ENCODE measurements at regions not wholly inside any gene's neighbourhood (a gene's known extent, or its start where the extent isn't known, plus 50 kb on each side); places are given as distances from the start of the nearest gene placed in this dataset.

DNA sequence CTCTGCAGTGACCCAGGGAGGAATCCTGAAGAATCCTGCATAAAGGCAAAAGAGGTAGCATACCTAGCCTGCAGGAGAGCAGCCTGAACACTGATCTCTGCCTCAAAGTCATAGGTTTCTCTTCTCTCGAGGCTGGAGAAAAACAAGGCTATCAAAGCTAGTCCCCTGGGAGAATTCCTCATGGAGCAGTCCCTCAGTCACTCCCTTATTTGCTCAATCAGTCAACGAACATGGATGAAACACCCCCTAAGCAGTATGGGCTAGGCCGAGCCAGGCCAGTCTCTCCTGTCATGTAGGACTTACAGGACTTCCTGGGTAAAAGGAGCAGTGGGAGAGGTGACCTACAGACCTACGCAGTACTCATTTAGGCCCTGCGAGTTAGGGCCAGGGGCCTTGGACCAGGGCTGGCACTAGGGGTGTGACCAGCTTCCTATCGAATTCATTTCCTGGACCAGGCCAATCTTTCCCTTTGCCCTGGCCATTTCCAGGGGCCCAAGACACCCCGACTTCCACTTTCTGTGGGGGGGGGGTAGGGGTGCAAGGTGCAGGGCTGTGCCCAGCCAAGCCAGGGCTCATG, 164.1 kb downstream of the EFNB1 start:
- Histone ChIP-seq H3K4me3 (ENCODE audit: low read depth, low read length) (no peak overlapping the region), H3K27me3 (ENCODE audit: control insufficient read depth, insufficient read depth, low read length) (no peaks in the 10 kb centered on the region), H3K36me3 (ENCODE audit: control insufficient read depth, insufficient read depth, low read length) (no peaks in the 10 kb centered on the region)
- ChIA-PET CTCF (interaction anchor here (0.5 to 1.0 kb wide), 2 partner anchors 13 to 160 kb away, joined by 3 read pairs; no protein-coding TSS in a partner anchor), POLR2A (no interaction called here)
- no peak for DNase-seq (ENCODE audit: low read depth)
- TF ChIP-seq, protein P1, sequence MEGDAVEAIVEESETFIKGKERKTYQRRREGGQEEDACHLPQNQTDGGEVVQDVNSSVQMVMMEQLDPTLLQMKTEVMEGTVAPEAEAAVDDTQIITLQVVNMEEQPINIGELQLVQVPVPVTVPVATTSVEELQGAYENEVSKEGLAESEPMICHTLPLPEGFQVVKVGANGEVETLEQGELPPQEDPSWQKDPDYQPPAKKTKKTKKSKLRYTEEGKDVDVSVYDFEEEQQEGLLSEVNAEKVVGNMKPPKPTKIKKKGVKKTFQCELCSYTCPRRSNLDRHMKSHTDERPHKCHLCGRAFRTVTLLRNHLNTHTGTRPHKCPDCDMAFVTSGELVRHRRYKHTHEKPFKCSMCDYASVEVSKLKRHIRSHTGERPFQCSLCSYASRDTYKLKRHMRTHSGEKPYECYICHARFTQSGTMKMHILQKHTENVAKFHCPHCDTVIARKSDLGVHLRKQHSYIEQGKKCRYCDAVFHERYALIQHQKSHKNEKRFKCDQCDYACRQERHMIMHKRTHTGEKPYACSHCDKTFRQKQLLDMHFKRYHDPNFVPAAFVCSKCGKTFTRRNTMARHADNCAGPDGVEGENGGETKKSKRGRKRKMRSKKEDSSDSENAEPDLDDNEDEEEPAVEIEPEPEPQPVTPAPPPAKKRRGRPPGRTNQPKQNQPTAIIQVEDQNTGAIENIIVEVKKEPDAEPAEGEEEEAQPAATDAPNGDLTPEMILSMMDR (IDR thresholded peaks at IDR 0.05; ENCODE audit: insufficient read depth, low read depth, low read length): no peak

DNA sequence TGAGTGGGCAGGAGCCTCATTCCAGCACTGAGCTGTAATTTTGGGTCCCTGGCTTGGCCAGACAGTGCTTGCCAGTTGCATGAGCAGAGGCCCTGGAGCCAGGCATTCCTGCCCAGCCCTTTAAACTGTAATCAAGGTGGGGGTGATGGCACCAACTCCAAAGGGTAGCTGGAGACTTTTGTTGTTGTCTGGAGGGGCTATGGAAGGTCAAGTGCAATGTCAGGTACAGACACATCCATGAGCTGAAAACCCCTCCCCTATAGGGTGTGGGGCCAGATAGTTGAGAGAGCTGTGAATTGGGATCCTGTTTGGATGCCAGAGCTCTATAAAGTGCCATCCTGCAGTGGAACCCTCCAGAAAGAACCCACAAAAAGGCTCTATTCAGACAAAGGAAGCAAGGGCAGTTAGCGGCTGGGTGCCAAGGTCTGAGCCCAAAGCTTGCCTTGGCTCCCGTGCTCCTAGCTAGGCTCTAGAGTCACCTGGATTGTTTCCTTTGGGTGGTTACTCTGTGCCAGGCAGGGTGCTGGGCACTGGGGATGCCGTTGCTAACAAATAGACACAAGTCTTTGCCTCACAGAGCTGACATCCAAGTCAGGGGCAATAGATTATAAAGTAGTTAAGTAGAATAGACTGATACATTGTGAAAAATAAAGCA, 163.0 kb downstream of the EFNB1 start:
- no peak for DNase-seq (ENCODE audit: low read depth)
- ChIA-PET POLR2A (no interaction called here), CTCF (interaction anchor here (1.0 kb wide), 1 partner anchor 12 kb away, joined by 3 read pairs; no protein-coding TSS in a partner anchor)
- Histone ChIP-seq H3K36me3 (ENCODE audit: control insufficient read depth, insufficient read depth, low read length) (no peaks in the 10 kb centered on the region), H3K4me3 (ENCODE audit: low read depth, low read length) (no peak overlapping the region), H3K27me3 (ENCODE audit: control insufficient read depth, insufficient read depth, low read length) (no peaks in the 10 kb centered on the region)
- TF ChIP-seq, protein P1 (IDR thresholded peaks at IDR 0.05; ENCODE audit: insufficient read depth, low read depth, low read length): no peak

DNA sequence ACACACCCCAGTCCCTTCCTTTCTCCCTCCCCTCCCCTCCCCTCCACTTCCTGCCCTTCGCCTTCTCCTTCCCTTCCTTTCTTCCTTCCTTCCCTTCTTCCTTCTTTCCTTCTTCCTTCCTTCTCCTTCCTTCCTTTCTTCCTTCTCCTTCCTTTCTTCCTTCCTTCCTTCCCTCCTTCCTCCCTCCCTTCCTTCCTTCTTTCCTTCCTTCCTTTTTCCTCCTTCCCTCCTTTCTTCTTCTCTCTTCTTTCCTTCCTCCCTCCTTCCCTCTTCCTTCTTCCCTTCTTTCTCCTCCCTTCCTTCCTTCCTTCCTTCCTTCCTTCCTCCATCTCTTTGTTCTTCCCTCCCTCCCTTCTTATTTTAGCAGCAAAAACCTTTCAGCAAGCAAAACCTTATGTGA, 162.1 kb downstream of the EFNB1 start:
- TF ChIP-seq, protein P1 (IDR thresholded peaks at IDR 0.05; ENCODE audit: insufficient read depth, low read depth, low read length): no peak
- POLR2A ChIA-PET: no interaction called here
- no peak for DNase-seq (ENCODE audit: low read depth)
- H3K27me3 ChIP-seq (ENCODE audit: control insufficient read depth, insufficient read depth, low read length): no peaks in the 10 kb centered on the region
- no peak overlapping the region for H3K4me3 ChIP-seq (ENCODE audit: low read depth, low read length)
- CTCF ChIA-PET: interaction anchor here (2.7 kb wide), 1 partner anchor 161 kb away, joined by 7 read pairs; the partner anchor contains the start of gene EFNB1
- H3K36me3 ChIP-seq (ENCODE audit: control insufficient read depth, insufficient read depth, low read length): no peaks in the 10 kb centered on the region

DNA sequence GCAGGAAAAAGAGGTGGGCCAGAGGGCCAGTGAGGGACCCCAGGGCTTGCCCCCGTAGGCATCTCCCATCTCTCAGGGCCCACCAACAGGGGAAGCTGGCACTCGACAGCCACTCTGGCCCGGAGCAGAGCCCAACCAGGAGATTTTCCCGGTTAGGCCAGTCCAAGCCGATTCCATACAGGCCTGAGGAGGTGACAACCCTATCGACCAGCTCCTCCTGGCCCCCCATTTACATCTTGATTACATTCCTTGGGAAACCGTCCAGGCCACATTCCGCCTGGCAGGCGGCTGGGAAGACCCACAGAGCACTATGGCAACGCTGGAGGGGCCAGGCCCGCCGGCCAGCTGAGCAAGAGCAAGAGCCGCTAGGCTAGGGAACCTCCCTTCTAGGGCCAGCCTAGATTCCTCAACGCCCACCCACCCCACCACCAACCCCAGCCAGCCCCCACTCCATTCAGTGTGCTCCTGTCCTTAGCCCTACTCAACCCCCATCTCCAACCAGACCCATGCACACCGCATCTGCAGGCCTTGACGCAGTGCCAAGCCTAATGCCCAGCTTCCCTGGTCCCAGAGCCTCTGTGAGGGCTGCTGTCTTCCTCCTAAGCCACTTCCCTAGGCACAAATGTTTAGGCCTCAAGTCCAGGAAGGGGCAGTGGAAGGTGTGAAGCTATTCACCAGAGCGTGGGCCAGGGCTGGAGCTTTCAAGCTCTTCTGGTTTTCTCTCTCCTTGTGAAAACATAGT, 161.2 kb downstream of the EFNB1 start:
- Histone ChIP-seq H3K36me3 (ENCODE audit: control insufficient read depth, insufficient read depth, low read length) (no peaks in the 10 kb centered on the region), H3K27me3 (ENCODE audit: control insufficient read depth, insufficient read depth, low read length) (no peaks in the 10 kb centered on the region), H3K4me3 (ENCODE audit: low read depth, low read length) (no peak overlapping the region)
- ChIA-PET CTCF (interaction anchor here (0.5 to 2.7 kb wide), 2 partner anchors 111 to 160 kb away, joined by 3 to 7 read pairs; partner anchors contain the start of gene EFNB1), POLR2A (no interaction called here)
- TF ChIP-seq, protein P1 (IDR thresholded peaks at IDR 0.05; ENCODE audit: insufficient read depth, low read depth, low read length): no peak
- DNase-seq (ENCODE audit: low read depth): peak; percentile 23

DNA sequence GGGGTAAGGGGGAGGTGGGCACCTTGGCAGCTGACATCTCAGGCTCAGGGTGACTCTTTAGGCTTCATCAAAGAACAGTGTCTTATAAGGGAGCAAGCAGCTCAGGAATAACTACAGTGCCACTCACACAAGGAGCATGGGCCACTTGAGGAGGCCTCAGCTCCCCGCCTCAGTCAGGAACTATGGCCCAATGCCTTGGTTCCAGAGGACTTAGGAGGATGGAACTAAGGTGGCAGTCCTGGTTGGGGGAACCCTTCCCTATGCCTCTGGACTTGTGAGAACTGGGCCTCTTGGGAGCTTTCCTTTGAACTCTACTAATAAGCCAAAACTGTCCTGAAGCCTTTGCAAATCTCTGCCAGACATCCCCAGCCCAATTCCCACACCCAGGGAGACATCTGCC, 160.6 kb downstream of the EFNB1 start:
- Histone ChIP-seq H3K27me3 (ENCODE audit: control insufficient read depth, insufficient read depth, low read length) (no peaks in the 10 kb centered on the region), H3K4me3 (ENCODE audit: low read depth, low read length) (no peak overlapping the region), H3K36me3 (ENCODE audit: control insufficient read depth, insufficient read depth, low read length) (no peaks in the 10 kb centered on the region)
- no peak for DNase-seq (ENCODE audit: low read depth)
- CTCF ChIA-PET: interaction anchor here (2.7 kb wide), 1 partner anchor 160 kb away, joined by 7 read pairs; the partner anchor contains the start of gene EFNB1
- POLR2A ChIA-PET: no interaction called here
- TF ChIP-seq, protein P1 (IDR thresholded peaks at IDR 0.05; ENCODE audit: insufficient read depth, low read depth, low read length): no peak

Measured in BJ (cell line).